BJ (cell line): ENCODE measurements at regions not wholly inside any gene's neighbourhood (a gene's known extent, or its start where the extent isn't known, plus 50 kb on each side); places are given as distances from the start of the nearest gene placed in this dataset.

ENCODE experiments used
- CTCF ChIA-PET: fragments of 350-600 bp; formaldehyde crosslinking; extraction: SDS; loops from one replicate; lab custom pipeline; 2021; ENCODE audit warnings: antibody characterized with exemption, inconsistent platforms; lab: Yijun Ruan, JAX
- POLR2A ChIA-PET: fragments of 300-600 bp; sonication (Branson Sonifier 250); formaldehyde crosslinking; extraction: SDS; loops from one replicate; lab custom pipeline; 2021; ENCODE audit warnings: antibody characterized with exemption; lab: Charles Lee
- DNase-seq: peaks from one replicate; pipeline ENCODE4 v3.0.0-alpha.2; 2011; ENCODE audit warnings: low read depth
- H3K27me3 ChIP-seq: 2 replicates; pipeline ENCODE4 v1.6.0; 2011; ENCODE audit warnings: low read length; ENCODE audit not compliant: control insufficient read depth, insufficient read depth
- H3K36me3 ChIP-seq: 2 replicates; pipeline ENCODE4 v1.5.1; 2011; ENCODE audit warnings: low read length; ENCODE audit not compliant: control insufficient read depth, insufficient read depth
- H3K4me3 ChIP-seq: 2 replicates; pipeline ENCODE4 v1.5.1; 2011; ENCODE audit warnings: low read depth, mild to moderate bottlenecking, control low read depth, low read length
- TF ChIP-seq, protein P1 (sequence below): IDR thresholded peaks from 2 replicates; pipeline ENCODE4 v1.5.1; 2011; ENCODE audit warnings: low read depth, mild to moderate bottlenecking, control low read depth, inconsistent platforms, low read length, moderate library complexity; ENCODE audit not compliant: insufficient read depth

DNA sequence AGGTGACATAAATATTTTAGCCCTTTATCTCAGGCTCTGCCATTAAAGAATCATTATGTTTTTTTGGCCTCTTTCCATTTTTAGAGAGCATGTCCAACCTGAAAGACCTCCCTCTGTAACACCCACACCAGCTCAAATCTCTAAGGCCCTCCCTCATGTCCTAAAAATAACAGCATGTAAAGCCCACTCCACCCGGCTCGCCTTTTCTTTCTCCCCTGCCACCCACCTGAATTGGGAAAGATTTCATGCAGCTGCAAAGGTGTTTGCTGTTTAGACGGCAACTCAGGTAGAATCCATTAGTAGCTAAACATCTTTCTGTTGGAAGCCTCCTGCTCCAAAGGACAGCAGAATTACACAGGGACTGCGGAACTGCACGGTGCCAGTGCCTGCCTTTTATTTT, 79.9 kb downstream of the DMRTA2 start:
- ChIA-PET POLR2A (no interaction called here), CTCF (interaction anchor here (4.7 kb wide), 1 partner anchor 11 kb away, joined by 37 read pairs; no protein-coding TSS in a partner anchor)
- Histone ChIP-seq H3K4me3 (no peak overlapping the region), H3K36me3 (no peaks in the 10 kb centered on the region), H3K27me3 (peaks cover 4% of the 10 kb centered on the region; the same call in 1 of the 2 replicates)
- TF ChIP-seq, protein P1, sequence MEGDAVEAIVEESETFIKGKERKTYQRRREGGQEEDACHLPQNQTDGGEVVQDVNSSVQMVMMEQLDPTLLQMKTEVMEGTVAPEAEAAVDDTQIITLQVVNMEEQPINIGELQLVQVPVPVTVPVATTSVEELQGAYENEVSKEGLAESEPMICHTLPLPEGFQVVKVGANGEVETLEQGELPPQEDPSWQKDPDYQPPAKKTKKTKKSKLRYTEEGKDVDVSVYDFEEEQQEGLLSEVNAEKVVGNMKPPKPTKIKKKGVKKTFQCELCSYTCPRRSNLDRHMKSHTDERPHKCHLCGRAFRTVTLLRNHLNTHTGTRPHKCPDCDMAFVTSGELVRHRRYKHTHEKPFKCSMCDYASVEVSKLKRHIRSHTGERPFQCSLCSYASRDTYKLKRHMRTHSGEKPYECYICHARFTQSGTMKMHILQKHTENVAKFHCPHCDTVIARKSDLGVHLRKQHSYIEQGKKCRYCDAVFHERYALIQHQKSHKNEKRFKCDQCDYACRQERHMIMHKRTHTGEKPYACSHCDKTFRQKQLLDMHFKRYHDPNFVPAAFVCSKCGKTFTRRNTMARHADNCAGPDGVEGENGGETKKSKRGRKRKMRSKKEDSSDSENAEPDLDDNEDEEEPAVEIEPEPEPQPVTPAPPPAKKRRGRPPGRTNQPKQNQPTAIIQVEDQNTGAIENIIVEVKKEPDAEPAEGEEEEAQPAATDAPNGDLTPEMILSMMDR: no peak
- DNase-seq: no peak

DNA sequence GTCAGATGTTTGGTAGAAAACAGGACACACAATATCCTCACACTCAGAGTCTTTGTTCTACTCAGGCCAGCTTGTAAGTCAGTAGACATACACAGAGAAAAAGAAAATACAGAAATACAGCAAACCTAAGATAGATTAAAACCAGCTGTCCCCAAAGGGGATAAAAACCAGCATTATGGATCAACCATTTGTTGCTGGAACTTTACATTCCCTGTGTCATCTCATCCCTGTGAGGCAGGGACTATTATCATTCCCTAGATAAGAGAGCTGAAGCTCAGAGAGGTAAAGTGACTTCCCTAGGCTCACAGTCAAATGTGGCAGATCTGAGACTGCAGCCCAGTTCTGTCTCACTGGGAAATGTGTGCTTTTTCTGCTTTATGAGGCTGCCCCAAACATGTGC, 80.7 kb downstream of the DMRTA2 start:
- Histone ChIP-seq H3K4me3 (no peak overlapping the region), H3K27me3 (peaks cover 4% of the 10 kb centered on the region; the same call in 1 of the 2 replicates), H3K36me3 (no peaks in the 10 kb centered on the region)
- ChIA-PET POLR2A (no interaction called here), CTCF (interaction anchor here (1.2 to 4.7 kb wide), 3 partner anchors 8 to 1505 kb away, joined by 3 to 37 read pairs (median 4); no protein-coding TSS in a partner anchor)
- no peak for DNase-seq
- TF ChIP-seq, protein P1: no peak

DNA sequence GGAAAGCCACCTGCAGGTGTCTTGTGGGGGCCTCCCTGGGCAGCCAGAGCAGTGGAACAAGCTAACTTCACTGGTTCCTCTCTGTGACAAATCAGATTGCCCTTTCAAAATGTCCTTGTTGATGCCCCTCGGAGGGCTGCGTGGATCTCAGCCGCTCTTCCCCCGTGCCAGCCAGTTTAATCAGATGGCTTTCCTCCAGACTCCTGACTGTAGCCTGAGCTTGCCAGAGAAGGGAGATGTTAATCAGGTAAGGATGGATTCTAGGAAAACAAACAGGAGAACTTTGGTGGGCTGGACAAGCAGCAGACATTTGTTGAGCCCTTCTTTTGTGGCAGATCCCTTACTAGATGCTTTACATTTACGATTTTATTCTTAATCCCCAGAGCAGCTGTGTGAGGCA, 88.2 kb downstream of the DMRTA2 start:
- Histone ChIP-seq H3K4me3 (no peak overlapping the region), H3K27me3 (peaks cover 5% of the 10 kb centered on the region), H3K36me3 (no peaks in the 10 kb centered on the region)
- no peak for DNase-seq
- CTCF ChIA-PET: interaction anchor here (0.7 to 4.5 kb wide), 4 partner anchors 10 to 22 kb away, joined by 3 to 24 read pairs (median 4); no protein-coding TSS in a partner anchor
- POLR2A ChIA-PET: no interaction called here
- TF ChIP-seq, protein P1: no peak

DNA sequence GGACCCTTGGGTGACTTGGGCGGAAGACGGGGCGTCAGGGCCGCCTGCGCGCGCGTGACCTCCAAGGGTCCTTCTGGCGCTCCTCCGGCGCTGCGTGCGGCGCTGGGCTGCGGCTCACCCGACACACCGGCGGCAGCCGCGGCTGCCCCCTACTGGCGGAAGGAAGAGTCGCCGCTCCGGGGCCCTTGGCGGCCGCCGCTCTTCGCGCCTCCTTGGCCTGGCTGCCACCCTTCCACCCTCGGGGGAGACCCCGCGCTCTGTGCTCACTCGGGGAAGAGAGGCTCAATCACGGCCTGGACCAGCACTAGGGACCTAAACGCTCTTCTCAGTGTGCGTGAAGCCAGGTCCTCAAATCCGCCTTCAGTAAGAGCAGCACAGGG, 89.7 kb downstream of the DMRTA2 start:
- CTCF ChIA-PET: interaction anchor here (0.6 to 4.5 kb wide), 19 partner anchors 8 to 1943 kb away, joined by 3 to 37 read pairs (median 3); no protein-coding TSS in a partner anchor

DNA sequence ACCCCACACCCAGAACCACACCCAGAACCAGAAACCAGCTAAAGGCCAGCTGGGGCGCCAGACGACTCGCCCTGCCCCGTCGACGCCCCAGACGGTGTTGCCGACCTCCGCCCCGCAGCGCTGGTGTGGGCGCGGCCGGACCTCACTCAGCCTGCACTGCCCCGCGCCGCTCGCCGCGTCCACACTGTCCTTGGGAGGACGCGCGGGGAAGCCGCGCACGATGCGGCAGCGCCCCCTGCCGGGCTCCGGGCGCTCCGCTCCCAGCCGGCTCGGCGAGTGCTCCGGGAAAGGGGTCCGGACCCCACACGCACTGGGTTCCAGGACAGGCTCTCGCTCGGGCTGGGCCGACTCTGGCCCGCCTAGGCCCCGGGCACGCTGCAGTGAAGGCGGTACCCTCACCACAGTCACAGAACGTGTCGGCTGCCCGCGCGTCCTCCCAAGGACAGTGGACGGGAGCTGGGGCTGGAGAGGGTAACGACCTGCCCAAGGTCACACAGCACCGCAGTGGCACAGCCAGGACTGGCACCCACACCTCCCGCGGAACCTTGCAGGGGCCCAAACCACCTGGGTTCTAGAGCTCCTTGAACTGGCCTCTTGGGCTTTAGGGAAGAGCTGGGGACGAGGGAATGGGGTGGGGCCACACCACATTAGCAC, 90.2 kb downstream of the DMRTA2 start:
- ChIA-PET CTCF (interaction anchor here (0.6 to 4.5 kb wide), 20 partner anchors 8 to 1943 kb away, joined by 3 to 37 read pairs (median 3); no protein-coding TSS in a partner anchor), POLR2A (no interaction called here)
- no peaks in the 10 kb centered on the region for H3K36me3 ChIP-seq
- peak overlapping the region; percentile 34 for H3K4me3 ChIP-seq
- H3K27me3 ChIP-seq: peaks cover 5% of the 10 kb centered on the region
- TF ChIP-seq, protein P1: peak; percentile 57
- no peak for DNase-seq

More for the DNA sequence above, 89.7 kb downstream of the DMRTA2 start:
- POLR2A ChIA-PET: no interaction called here
- TF ChIP-seq, protein P1: peak; percentile 49
- Histone ChIP-seq H3K27me3 (peaks cover 5% of the 10 kb centered on the region), H3K4me3 (peak overlapping the region; percentile 34), H3K36me3 (no peaks in the 10 kb centered on the region)
- DNase-seq: no peak
